Hematopoietic multipotent progenitor cell treated with erythropoietin and hydrocortisone succinate and interleukin-3 and kit ligand, for 4 days (in vitro differentiated cells): ENCODE measurements at regions not wholly inside any gene's neighbourhood (a gene's known extent, or its start where the extent isn't known, plus 50 kb on each side); places are given as distances from the start of the nearest gene placed in this dataset.
A peak's percentile ranks its signal among the peaks of the same experiment; 100 is the strongest.
"Not testable (repeated sequence)": the region's sequence is repeated elsewhere in the genome, so short reads cannot be mapped to it uniquely, and the experiment has no call there.

Experiments
- DNase-seq: peaks from one replicate; pipeline ENCODE4 v3.0.0-alpha.2; 2015

- DNase-seq: no peak
Observed at GRCh38 chr13:83201506-83201905, 680.8 kb downstream of the SLITRK1 start.

- DNase-seq: no peak
Observed at GRCh38 chr13:83197316-83197715, 685.0 kb downstream of the SLITRK1 start.

- DNase-seq: peak; percentile 3
Observed at GRCh38 chr13:83190020-83190419, 692.3 kb downstream of the SLITRK1 start.

- DNase-seq: no peak
Observed at GRCh38 chr13:83184819-83185218, 697.5 kb downstream of the SLITRK1 start.

GRCh38 chr13:83184150-83184475 is 698.2 kb downstream of the SLITRK1 start:
- DNase-seq: no peak

GRCh38 chr13:83183439-83184149 is 698.7 kb downstream of the SLITRK1 start:
- no peak for DNase-seq

GRCh38 chr13:83182845-83183244 is 699.4 kb downstream of the SLITRK1 start:
- no peak for DNase-seq

- DNase-seq: no peak
Observed at GRCh38 chr13:83178008-83178407, 704.3 kb downstream of the SLITRK1 start.

GRCh38 chr13:83168590-83168989 is 713.7 kb downstream of the SLITRK1 start:
- DNase-seq: no peak

- DNase-seq: no peak
Observed at GRCh38 chr13:83167203-83167602, 715.1 kb downstream of the SLITRK1 start.

- no peak for DNase-seq
Observed at GRCh38 chr13:83166550-83166949, 715.7 kb downstream of the SLITRK1 start.

- DNase-seq: peak; percentile 21
Observed at GRCh38 chr13:83162493-83162892, 719.8 kb downstream of the SLITRK1 start.

- peak; percentile 69 for DNase-seq
Observed at GRCh38 chr13:83153848-83154247, 728.4 kb downstream of the SLITRK1 start.

GRCh38 chr13:83151308-83151660 is 731.0 kb downstream of the SLITRK1 start:
- DNase-seq: no peak

GRCh38 chr13:83150616-83151307 is 731.5 kb downstream of the SLITRK1 start:
- no peak for DNase-seq

GRCh38 chr13:83136660-83137059 is 745.6 kb downstream of the SLITRK1 start:
- DNase-seq: no peak

- no peak for DNase-seq
Observed at GRCh38 chr13:83125791-83126190, 756.5 kb downstream of the SLITRK1 start.

- no peak for DNase-seq
Observed at GRCh38 chr13:83121896-83122295, 760.4 kb downstream of the SLITRK1 start.

GRCh38 chr13:83117046-83117445 is 765.2 kb downstream of the SLITRK1 start:
- DNase-seq: no peak

- DNase-seq: not testable (repeated sequence)
Observed at GRCh38 chr13:83101574-83102247, 780.6 kb downstream of the SLITRK1 start.

- DNase-seq: no peak
Observed at GRCh38 chr13:83100237-83100636, 782.0 kb downstream of the SLITRK1 start.

GRCh38 chr13:83088858-83089257 is 793.4 kb downstream of the SLITRK1 start:
- no peak for DNase-seq

GRCh38 chr13:83086948-83087347 is 795.3 kb downstream of the SLITRK1 start:
- no peak for DNase-seq

- no peak for DNase-seq
Observed at GRCh38 chr13:83086088-83086487, 796.2 kb downstream of the SLITRK1 start.
